GM12878 (cell line): ENCODE measurements at regions not wholly inside any gene's neighbourhood (a gene's known extent, or its start where the extent isn't known, plus 50 kb on each side); places are given as distances from the start of the nearest gene placed in this dataset.

Source experiments
- BHLHE40 ChIP-seq, 2 experiments: fragments of 450-650 bp in 1 of 2; IDR thresholded peaks; 2 replicates each; pipeline ENCODE4 v1.6.1; 2011 to 2017; ENCODE audit warnings: low read depth in 2 of 2, borderline replicate concordance in 1 of 2, improper control_type of control experiment in 1 of 2, low read length in 1 of 2, mild to moderate bottlenecking in 1 of 2
- CHD2 ChIP-seq: IDR thresholded peaks from 2 replicates; pipeline ENCODE4 v1.6.1; 2011; ENCODE audit warnings: low read depth, low read length, improper control_type of control experiment, borderline replicate concordance
- CREM ChIP-seq: IDR thresholded peaks from 2 replicates; pipeline ENCODE4 v1.6.1; 2014; ENCODE audit warnings: antibody characterized with exemption, low read depth
- EED ChIP-seq: sonication (generic); IDR thresholded peaks from 2 replicates; pipeline ENCODE4 v1.6.1; 2016; ENCODE audit warnings: antibody characterized with exemption, low read depth
- FOXK2 ChIP-seq: fragments of 450-650 bp; IDR thresholded peaks from 2 replicates; pipeline ENCODE4 v1.6.1; 2017; ENCODE audit warnings: mild to moderate bottlenecking, moderate library complexity
- HDAC2 ChIP-seq: fragments of 200-600 bp; sonication (generic); IDR thresholded peaks from 2 replicates; pipeline ENCODE4 v1.6.1; 2017
- JUNB ChIP-seq: IDR thresholded peaks from 2 replicates; pipeline ENCODE4 v1.6.1; 2016; ENCODE audit warnings: antibody characterized with exemption, mild to moderate bottlenecking
- JUND ChIP-seq: IDR thresholded peaks from 2 replicates; pipeline ENCODE4 v1.6.1; 2012; ENCODE audit warnings: low read depth, mild to moderate bottlenecking, low read length, improper control_type of control experiment, moderate library complexity
- MTA3 ChIP-seq: IDR thresholded peaks from 2 replicates; pipeline ENCODE4 v1.6.1; 2012; ENCODE audit warnings: low read length, inconsistent platforms, borderline replicate concordance
- NR2C2 ChIP-seq: IDR thresholded peaks from 2 replicates; pipeline ENCODE4 v1.6.1; 2011; ENCODE audit warnings: borderline replicate concordance, low read depth; ENCODE audit not compliant: control insufficient read depth, insufficient read length
- PAX5 ChIP-seq: IDR thresholded peaks from 2 replicates; pipeline ENCODE4 v1.6.1; 2011; ENCODE audit warnings: low read depth, low read length, borderline replicate concordance
- SP1 ChIP-seq: IDR thresholded peaks from one replicate; pipeline ENCODE4 v1.6.1; 2011; ENCODE audit warnings: low read depth, low read length
- TCF12 ChIP-seq: IDR thresholded peaks from 2 replicates; pipeline ENCODE4 v1.6.1; 2011; ENCODE audit warnings: low read depth, mild to moderate bottlenecking, low read length
- TCF7 ChIP-seq: IDR thresholded peaks from 2 replicates; pipeline ENCODE4 v1.6.1; 2014; ENCODE audit warnings: antibody characterized with exemption, borderline replicate concordance
- YBX1 ChIP-seq: fragments of 450-650 bp; IDR thresholded peaks from 2 replicates; pipeline ENCODE4 v1.6.1; 2016; ENCODE audit warnings: antibody characterized with exemption
- ZNF274 ChIP-seq: IDR thresholded peaks from one replicate; pipeline ENCODE4 v1.8.0; 2011; ENCODE audit not compliant: insufficient read length, insufficient read depth
- ZNF384 ChIP-seq: IDR thresholded peaks from 2 replicates; pipeline ENCODE4 v1.6.1; 2012; ENCODE audit warnings: low read depth, mild to moderate bottlenecking, low read length, improper control_type of control experiment, borderline replicate concordance
- TF ChIP-seq, protein P1 (sequence below): IDR thresholded peaks from 2 replicates; pipeline ENCODE4 v1.6.1; 2011; ENCODE audit warnings: low read depth, low read length, improper control_type of control experiment, borderline replicate concordance
- TF ChIP-seq, protein P2 (sequence below): fragments of 450-650 bp; IDR thresholded peaks from 2 replicates; pipeline ENCODE4 v1.6.1; 2018; ENCODE audit warnings: mild to moderate bottlenecking, low read depth, moderate library complexity; ENCODE audit not compliant: partially characterized antibody
- TF ChIP-seq, protein P3 (sequence below): fragments of 450-650 bp; IDR thresholded peaks from 2 replicates; pipeline ENCODE4 v1.6.1; 2017; ENCODE audit warnings: borderline replicate concordance
- TF ChIP-seq, protein P4 (sequence below): fragments of 450-650 bp; IDR thresholded peaks from 2 replicates; pipeline ENCODE4 v1.6.1; 2018; ENCODE audit warnings: borderline replicate concordance, mild to moderate bottlenecking; ENCODE audit not compliant: partially characterized antibody
- TF ChIP-seq, protein P5 (sequence below): IDR thresholded peaks from 2 replicates; pipeline ENCODE4 v1.6.1; 2011; ENCODE audit warnings: mild to moderate bottlenecking, low read depth, low read length, moderate library complexity; ENCODE audit not compliant: insufficient replicate concordance

DNA sequence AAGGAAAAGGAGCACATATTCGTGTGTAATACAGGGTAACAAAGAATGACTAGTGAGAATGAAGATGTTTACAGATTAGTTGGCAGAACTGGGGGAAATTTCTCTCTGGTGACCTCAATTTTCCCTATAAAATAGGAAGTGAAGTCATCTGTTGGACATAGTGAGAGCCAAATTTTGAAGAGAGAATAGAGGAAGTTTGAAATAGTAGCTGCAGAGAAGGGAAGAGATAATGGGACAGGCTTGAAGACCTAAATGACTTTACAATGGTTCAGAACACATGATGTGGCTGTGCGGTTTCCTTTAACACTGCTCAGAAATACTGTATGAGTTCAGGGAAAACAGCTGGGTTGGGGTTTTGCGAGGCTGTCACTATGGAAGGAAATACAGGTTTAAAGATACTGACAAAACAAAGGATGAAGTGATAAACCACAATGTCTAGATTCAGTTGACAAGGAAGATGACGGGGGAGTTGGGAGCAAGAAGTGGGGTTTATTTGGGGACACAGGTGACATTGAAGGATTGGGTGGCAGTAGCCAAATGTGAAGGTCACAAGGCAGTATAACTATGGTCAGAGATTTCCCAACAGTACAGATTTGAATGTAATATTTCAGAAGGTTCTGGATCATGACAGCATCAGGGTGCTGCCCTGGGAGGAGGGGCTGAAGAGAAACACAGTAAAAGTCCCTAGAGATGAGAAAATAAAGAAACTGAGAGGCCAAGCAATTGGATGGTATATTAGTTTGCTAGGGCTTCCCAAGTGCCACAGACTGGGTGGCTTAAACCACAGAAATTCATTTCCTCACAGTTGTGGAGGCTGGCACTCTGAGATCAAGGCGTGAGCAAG, 82.6 kb upstream of the TANK start (continued):
- TF ChIP-seq JUND (no peak), BHLHE40 (IDR thresholded peaks at IDR 0.05; ENCODE audit: borderline replicate concordance in 1 of 2, low read depth in 2 of 2, low read length in 1 of 2) (peak; percentile 44 to 46; a peak in 3 of 4 replicates), TCF7 (peak; percentile 45), YBX1 (no peak), NR2C2 (no peak), ZNF384 (no peak), TCF12 (no peak), SP1 (no peak), JUNB (peak; percentile 84), EED (peak; percentile 91), HDAC2 (no peak), CREM (peak; percentile 70), PAX5 (peak; percentile 93), MTA3 (peak; percentile 76; the same call in 1 of the 2 replicates), CHD2 (no peak), FOXK2 (peak; percentile 25; the same call in 1 of the 2 replicates), ZNF274 (no peak)
- TF ChIP-seq, protein P1, sequence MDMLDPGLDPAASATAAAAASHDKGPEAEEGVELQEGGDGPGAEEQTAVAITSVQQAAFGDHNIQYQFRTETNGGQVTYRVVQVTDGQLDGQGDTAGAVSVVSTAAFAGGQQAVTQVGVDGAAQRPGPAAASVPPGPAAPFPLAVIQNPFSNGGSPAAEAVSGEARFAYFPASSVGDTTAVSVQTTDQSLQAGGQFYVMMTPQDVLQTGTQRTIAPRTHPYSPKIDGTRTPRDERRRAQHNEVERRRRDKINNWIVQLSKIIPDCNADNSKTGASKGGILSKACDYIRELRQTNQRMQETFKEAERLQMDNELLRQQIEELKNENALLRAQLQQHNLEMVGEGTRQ: no peak; the same call in 1 of the 2 replicates
- TF ChIP-seq, protein P2, sequence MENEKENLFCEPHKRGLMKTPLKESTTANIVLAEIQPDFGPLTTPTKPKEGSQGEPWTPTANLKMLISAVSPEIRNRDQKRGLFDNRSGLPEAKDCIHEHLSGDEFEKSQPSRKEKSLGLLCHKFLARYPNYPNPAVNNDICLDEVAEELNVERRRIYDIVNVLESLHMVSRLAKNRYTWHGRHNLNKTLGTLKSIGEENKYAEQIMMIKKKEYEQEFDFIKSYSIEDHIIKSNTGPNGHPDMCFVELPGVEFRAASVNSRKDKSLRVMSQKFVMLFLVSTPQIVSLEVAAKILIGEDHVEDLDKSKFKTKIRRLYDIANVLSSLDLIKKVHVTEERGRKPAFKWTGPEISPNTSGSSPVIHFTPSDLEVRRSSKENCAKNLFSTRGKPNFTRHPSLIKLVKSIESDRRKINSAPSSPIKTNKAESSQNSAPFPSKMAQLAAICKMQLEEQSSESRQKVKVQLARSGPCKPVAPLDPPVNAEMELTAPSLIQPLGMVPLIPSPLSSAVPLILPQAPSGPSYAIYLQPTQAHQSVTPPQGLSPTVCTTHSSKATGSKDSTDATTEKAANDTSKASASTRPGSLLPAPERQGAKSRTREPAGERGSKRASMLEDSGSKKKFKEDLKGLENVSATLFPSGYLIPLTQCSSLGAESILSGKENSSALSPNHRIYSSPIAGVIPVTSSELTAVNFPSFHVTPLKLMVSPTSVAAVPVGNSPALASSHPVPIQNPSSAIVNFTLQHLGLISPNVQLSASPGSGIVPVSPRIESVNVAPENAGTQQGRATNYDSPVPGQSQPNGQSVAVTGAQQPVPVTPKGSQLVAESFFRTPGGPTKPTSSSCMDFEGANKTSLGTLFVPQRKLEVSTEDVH: no peak
- TF ChIP-seq, protein P3, sequence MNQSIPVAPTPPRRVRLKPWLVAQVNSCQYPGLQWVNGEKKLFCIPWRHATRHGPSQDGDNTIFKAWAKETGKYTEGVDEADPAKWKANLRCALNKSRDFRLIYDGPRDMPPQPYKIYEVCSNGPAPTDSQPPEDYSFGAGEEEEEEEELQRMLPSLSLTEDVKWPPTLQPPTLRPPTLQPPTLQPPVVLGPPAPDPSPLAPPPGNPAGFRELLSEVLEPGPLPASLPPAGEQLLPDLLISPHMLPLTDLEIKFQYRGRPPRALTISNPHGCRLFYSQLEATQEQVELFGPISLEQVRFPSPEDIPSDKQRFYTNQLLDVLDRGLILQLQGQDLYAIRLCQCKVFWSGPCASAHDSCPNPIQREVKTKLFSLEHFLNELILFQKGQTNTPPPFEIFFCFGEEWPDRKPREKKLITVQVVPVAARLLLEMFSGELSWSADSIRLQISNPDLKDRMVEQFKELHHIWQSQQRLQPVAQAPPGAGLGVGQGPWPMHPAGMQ: no peak
- TF ChIP-seq, protein P4, sequence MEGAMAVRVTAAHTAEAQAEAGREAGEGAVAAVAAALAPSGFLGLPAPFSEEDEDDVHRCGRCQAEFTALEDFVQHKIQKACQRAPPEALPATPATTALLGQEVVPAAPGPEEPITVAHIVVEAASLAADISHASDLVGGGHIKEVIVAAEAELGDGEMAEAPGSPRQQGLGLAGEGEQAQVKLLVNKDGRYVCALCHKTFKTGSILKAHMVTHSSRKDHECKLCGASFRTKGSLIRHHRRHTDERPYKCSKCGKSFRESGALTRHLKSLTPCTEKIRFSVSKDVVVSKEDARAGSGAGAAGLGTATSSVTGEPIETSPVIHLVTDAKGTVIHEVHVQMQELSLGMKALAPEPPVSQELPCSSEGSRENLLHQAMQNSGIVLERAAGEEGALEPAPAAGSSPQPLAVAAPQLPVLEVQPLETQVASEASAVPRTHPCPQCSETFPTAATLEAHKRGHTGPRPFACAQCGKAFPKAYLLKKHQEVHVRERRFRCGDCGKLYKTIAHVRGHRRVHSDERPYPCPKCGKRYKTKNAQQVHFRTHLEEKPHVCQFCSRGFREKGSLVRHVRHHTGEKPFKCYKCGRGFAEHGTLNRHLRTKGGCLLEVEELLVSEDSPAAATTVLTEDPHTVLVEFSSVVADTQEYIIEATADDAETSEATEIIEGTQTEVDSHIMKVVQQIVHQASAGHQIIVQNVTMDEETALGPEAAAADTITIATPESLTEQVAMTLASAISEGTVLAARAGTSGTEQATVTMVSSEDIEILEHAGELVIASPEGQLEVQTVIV: no peak
- TF ChIP-seq, protein P5, sequence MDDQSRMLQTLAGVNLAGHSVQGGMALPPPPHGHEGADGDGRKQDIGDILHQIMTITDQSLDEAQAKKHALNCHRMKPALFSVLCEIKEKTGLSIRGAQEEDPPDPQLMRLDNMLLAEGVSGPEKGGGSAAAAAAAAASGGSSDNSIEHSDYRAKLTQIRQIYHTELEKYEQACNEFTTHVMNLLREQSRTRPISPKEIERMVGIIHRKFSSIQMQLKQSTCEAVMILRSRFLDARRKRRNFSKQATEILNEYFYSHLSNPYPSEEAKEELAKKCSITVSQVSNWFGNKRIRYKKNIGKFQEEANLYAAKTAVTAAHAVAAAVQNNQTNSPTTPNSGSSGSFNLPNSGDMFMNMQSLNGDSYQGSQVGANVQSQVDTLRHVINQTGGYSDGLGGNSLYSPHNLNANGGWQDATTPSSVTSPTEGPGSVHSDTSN: peak; percentile 78
